Breast epithelium (tissue), 3 donors: ENCODE measurements at regions not wholly inside any gene's neighbourhood (a gene's known extent, or its start where the extent isn't known, plus 50 kb on each side); places are given as distances from the start of the nearest gene placed in this dataset.

ENCODE experiments used
- POLR2A ChIP-seq: fragments of 450-650 bp; IDR thresholded peaks from one replicate; pipeline ENCODE4 v1.6.1; 2016; ENCODE audit warnings: antibody characterized with exemption, mild to moderate bottlenecking, moderate library complexity
- POLR2AphosphoS5 ChIP-seq, 3 donors: sonication (generic); formaldehyde crosslinking; IDR thresholded peaks; one replicate each; pipeline ENCODE4 v1.6.1; 2017; ENCODE audit warnings: antibody characterized with exemption in 3 of 3
- TF ChIP-seq, protein P1 (sequence below), 3 donors: fragments of 450-650 bp; IDR thresholded peaks; one replicate each; pipeline ENCODE4 v1.5.1; 2016 to 2017; ENCODE audit warnings: antibody characterized with exemption in 3 of 3, mild to moderate bottlenecking in 3 of 3, moderate library complexity in 3 of 3

DNA sequence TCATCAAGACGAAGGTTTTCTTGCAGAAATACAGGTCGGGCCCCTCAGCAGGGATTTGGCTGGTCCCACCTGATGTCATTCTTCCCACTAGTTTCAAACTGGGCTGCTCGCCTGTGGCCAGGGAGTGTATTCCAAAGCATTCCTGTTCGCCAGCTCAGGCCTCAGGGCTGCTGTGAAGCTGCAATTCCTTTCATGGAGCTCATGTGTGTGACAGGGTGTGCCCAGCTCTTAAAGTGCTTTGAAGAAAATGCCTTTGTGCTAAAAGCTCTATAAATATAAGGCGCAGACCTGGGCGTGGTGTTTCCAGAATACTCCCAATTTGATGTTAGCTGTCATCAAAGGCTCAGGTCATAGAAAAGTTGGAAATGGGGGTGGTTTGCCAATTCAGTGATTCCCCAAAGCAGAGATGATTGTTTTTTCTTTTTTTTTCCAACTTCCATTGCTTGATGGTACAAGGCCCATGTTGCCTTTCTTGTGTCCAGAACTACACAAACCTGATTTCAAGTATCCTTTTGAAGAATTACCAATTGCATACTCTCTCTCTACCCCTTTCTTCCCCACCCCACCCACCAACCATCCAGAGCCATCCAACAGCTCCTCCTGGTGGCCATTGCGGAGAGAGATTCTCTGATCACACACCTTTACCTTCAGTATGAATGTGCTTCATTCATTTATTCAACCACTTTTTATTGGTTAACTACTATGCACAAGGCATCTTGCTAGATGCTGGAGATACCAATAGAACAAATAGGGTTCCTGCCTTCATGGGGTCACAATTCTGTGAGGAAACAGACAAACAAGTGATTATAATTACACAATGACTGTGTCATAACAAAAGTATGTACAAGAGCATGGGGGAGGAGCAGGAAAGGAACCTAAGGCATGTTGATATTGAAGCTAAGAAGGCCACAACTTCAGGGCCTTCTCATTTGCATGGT, 297.3 kb upstream of the LYZL1 start:
- TF ChIP-seq, protein P1, sequence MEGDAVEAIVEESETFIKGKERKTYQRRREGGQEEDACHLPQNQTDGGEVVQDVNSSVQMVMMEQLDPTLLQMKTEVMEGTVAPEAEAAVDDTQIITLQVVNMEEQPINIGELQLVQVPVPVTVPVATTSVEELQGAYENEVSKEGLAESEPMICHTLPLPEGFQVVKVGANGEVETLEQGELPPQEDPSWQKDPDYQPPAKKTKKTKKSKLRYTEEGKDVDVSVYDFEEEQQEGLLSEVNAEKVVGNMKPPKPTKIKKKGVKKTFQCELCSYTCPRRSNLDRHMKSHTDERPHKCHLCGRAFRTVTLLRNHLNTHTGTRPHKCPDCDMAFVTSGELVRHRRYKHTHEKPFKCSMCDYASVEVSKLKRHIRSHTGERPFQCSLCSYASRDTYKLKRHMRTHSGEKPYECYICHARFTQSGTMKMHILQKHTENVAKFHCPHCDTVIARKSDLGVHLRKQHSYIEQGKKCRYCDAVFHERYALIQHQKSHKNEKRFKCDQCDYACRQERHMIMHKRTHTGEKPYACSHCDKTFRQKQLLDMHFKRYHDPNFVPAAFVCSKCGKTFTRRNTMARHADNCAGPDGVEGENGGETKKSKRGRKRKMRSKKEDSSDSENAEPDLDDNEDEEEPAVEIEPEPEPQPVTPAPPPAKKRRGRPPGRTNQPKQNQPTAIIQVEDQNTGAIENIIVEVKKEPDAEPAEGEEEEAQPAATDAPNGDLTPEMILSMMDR (IDR thresholded peaks at IDR 0.05) = peak in 2 of 3 donors; percentile 51 to 62
- TF ChIP-seq POLR2A = no peak
- TF ChIP-seq POLR2AphosphoS5 (IDR thresholded peaks at IDR 0.05) = no peak
